IPS DF 6.9 (cell line): ENCODE measurements at regions not wholly inside any gene's neighbourhood (a gene's known extent, or its start where the extent isn't known, plus 50 kb on each side); places are given as distances from the start of the nearest gene placed in this dataset.
"Not testable (repeated sequence)": the region's sequence is repeated elsewhere in the genome, so short reads cannot be mapped to it uniquely, and the experiment has no call there.

Experiments used
- DNase-seq: peaks from one replicate; pipeline ENCODE4 v3.0.0-alpha.2; 2013; ENCODE audit warnings: low read depth, low spot score
- H3K27ac ChIP-seq: one replicate; pipeline ENCODE4 v1.5.1; 2013; ENCODE audit warnings: low read length, control low read depth
- H3K27me3 ChIP-seq: 2 replicates; pipeline ENCODE4 v1.6.1; 2013; ENCODE audit warnings: mild to moderate bottlenecking, low read length; ENCODE audit not compliant: control insufficient read depth, insufficient read depth
- H3K36me3 ChIP-seq: 2 replicates; pipeline ENCODE4 v1.6.1; 2013; ENCODE audit warnings: low read length; ENCODE audit not compliant: control insufficient read depth, insufficient read depth
- H3K4me1 ChIP-seq: 2 replicates; pipeline ENCODE4 v1.6.1; 2013; ENCODE audit warnings: low read length; ENCODE audit not compliant: control insufficient read depth, insufficient read depth
- H3K4me3 ChIP-seq: 2 replicates; pipeline ENCODE4 v1.5.1; 2013; ENCODE audit warnings: mild to moderate bottlenecking, low read length
- H3K9me3 ChIP-seq: 2 replicates; pipeline ENCODE4 v1.6.1; 2013; ENCODE audit warnings: low read length, inconsistent platforms; ENCODE audit not compliant: control insufficient read depth, insufficient read depth
- whole genome bisulfite sequencing: extraction: QIAGEN DNeasy Blood & Tissue Kit; methylation state at CpG from one replicate; pipeline ENCODE4 v1.1.7; 2013; ENCODE audit warnings: mixed read lengths, missing lambda C conversion rate; ENCODE audit not compliant: insufficient read length, insufficient coverage; 5-methylcytosine and 5-hydroxymethylcytosine counted together

- not testable (repeated sequence) for H3K27ac ChIP-seq, H3K9me3 ChIP-seq, H3K4me1 ChIP-seq, H3K27me3 ChIP-seq, DNase-seq, H3K36me3 ChIP-seq, H3K4me3 ChIP-seq
- WGBS, result no CpG with 5 or more reads among the region's 10 CpGs
Measured at GRCh38 chr1:144066071-144066813, 94.5 kb upstream of the FAM72C start.

DNA sequence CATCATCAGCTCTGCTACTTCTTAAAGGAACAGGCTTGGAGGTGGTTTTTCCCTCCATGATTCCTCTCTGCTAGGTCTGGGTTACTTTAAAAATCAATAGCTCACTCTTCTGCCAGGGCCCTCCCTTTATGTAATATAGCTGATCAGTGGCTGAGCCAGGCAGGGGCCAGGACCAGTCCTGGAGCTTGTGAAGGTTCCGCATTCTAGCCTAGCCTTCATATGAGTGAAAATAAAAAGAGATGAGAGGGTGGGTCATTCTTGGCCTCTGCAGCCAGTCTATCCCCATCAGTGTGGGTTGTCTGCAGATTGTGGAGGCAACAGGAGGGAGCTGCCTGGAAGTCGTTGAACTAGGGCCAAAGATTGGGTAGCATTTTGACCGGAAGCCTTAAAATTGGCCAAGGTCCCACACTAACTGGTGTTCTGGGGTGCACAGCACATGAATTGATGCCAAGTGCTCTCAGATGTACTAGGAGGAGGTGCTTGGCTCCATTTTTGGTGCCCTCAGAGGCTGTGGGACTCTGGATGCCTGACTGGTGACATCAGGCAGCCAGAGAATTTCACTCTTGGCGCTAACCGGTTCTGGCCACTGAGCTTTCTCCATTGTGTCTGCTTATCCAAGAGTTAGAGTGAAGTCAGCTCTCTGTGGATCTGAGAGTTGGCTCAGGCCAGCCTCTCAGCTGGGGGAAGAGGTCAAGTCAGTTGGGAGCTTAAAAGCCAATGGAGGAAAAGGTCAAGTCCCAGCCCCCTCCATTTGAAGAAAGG lies 93.7 kb upstream of the FAM72C start:
- H3K4me3 ChIP-seq, H3K9me3 ChIP-seq, H3K27ac ChIP-seq, H3K36me3 ChIP-seq, H3K4me1 ChIP-seq, DNase-seq, H3K27me3 ChIP-seq: not testable (repeated sequence)
- no CpG with 5 or more reads among the region's 5 CpGs for WGBS

GRCh38 chr1:144049365-144049764 lies 77.6 kb upstream of the FAM72C start:
- H3K27ac ChIP-seq, H3K27me3 ChIP-seq, H3K9me3 ChIP-seq, DNase-seq, H3K4me3 ChIP-seq, H3K4me1 ChIP-seq, H3K36me3 ChIP-seq: not testable (repeated sequence)
- WGBS, result no CpG with 5 or more reads among the region's 5 CpGs

DNA sequence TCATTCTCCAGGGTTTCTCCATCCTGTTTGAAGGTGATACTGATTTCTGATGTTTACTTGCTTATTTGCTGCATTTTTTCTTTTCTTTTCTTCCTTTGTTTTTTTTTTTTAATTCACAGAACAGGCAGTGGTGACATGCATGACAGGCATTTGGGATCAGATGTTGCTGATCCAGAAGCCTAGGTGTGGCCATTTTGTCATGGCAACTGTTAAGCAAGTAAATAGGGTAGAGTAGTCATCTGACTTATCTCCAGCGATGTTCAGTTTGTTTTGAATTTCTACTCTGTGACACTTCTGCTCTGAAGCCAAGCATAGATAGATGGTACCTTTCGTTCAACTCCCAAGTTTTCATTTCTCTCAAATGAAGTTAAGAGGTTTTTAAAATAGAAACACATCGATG lies 74.9 kb upstream of the FAM72C start:
- DNase-seq, H3K27ac ChIP-seq, H3K27me3 ChIP-seq, H3K4me1 ChIP-seq, H3K4me3 ChIP-seq, H3K36me3 ChIP-seq, H3K9me3 ChIP-seq: not testable (repeated sequence)
- no CpG with 5 or more reads among the region's 3 CpGs for WGBS

- H3K9me3 ChIP-seq, H3K4me3 ChIP-seq, DNase-seq, H3K27ac ChIP-seq, H3K4me1 ChIP-seq, H3K27me3 ChIP-seq, H3K36me3 ChIP-seq: not testable (repeated sequence)
- no CpG with 5 or more reads among the region's 13 CpGs for WGBS
Measured at GRCh38 chr1:144045751-144046546, 74.2 kb upstream of the FAM72C start.

- DNase-seq, H3K27ac ChIP-seq, H3K4me1 ChIP-seq, H3K36me3 ChIP-seq, H3K4me3 ChIP-seq, H3K27me3 ChIP-seq, H3K9me3 ChIP-seq: not testable (repeated sequence)
- WGBS, result no CpG with 5 or more reads among the region's 1 CpG
Measured at GRCh38 chr1:144042251-144042650, 70.5 kb upstream of the FAM72C start.

DNA sequence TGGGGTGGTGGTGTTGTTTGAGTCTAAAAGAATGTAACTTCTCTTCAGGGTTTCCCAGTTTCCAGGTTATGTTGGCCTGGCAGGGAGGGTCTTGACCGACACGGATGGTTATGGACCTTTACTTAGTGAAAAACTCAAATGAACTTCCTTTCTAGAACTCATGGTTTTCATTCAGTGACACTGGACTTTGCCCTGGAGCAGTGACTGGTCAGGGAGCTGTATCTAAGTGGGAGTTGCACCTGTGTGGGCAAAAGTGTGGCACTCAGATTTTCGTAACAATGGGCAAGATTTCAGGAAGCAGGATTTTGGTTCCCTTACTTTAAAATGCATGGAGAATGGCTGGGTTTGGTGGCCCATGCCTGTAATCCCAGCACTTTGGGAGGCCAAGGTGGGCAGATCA lies 68.5 kb upstream of the FAM72C start:
- not testable (repeated sequence) for H3K4me1 ChIP-seq, H3K9me3 ChIP-seq, DNase-seq, H3K36me3 ChIP-seq, H3K27ac ChIP-seq, H3K4me3 ChIP-seq, H3K27me3 ChIP-seq
- WGBS, result no CpG with 5 or more reads among the region's 3 CpGs

- H3K4me1 ChIP-seq, H3K36me3 ChIP-seq, H3K27me3 ChIP-seq, DNase-seq, H3K4me3 ChIP-seq, H3K27ac ChIP-seq, H3K9me3 ChIP-seq: not testable (repeated sequence)
- WGBS, result no CpG with 5 or more reads among the region's 3 CpGs
Measured at GRCh38 chr1:144034045-144034444, 62.3 kb upstream of the FAM72C start.

DNA sequence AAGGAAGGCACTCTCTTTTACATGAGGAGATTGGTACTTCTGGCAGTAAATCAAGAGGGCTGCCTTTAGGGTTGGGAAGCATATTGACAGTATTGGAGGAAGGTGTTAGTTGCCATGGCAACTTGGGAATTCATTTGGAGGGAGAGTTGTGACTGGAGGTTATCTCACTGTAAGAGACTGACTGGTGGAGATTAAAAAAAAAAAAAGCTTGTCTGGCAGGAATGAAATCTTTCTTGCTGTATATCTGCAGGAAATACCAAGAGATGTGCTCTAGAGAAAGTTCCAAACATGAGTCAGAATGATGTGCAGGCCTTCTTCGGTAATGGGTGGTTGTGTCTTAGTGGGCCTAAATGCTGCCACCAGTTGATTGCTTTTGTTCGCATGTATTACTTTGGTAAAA lies 59.8 kb upstream of the FAM72C start:
- not testable (repeated sequence) for H3K4me1 ChIP-seq, H3K27ac ChIP-seq, DNase-seq, H3K4me3 ChIP-seq, H3K9me3 ChIP-seq, H3K27me3 ChIP-seq, H3K36me3 ChIP-seq
- no CpG with 5 or more reads among the region's 2 CpGs for WGBS

- H3K36me3 ChIP-seq, H3K27me3 ChIP-seq, H3K4me1 ChIP-seq, H3K27ac ChIP-seq, H3K4me3 ChIP-seq, DNase-seq, H3K9me3 ChIP-seq: not testable (repeated sequence)
- no CpG with 5 or more reads among the region's 2 CpGs for WGBS
Measured at GRCh38 chr1:144026022-144026421, 54.2 kb upstream of the FAM72C start.
